NB4 (cell line): ENCODE measurements at regions not wholly inside any gene's neighbourhood (a gene's known extent, or its start where the extent isn't known, plus 50 kb on each side); places are given as distances from the start of the nearest gene placed in this dataset.
"Not testable (repeated sequence)": the region's sequence is repeated elsewhere in the genome, so short reads cannot be mapped to it uniquely, and the experiment has no call there.

Experiments used
- DNase-seq: peaks from one replicate; pipeline ENCODE4 v3.0.0; 2010; ENCODE audit warnings: low read depth
- H3K4me3 ChIP-seq: one replicate; pipeline ENCODE4 v1.5.1; 2011; ENCODE audit warnings: mild to moderate bottlenecking, low read depth, low read length, moderate library complexity
- CTCF ChIP-seq: IDR thresholded peaks from one replicate; pipeline ENCODE4 v1.5.1; 2012; ENCODE audit warnings: low read depth, low read length
- MYC ChIP-seq: IDR thresholded peaks from 2 replicates; pipeline ENCODE4 v1.6.1; 2011; ENCODE audit warnings: low read depth, low read length
- POLR2A ChIP-seq: IDR thresholded peaks from 2 replicates; pipeline ENCODE4 v1.6.1; 2011; ENCODE audit warnings: mild to moderate bottlenecking; ENCODE audit not compliant: insufficient read length; ENCODE audit errors: extremely low read depth
- TF ChIP-seq, protein P1 (sequence below): IDR thresholded peaks from 2 replicates; pipeline ENCODE4 v1.6.1; 2011; ENCODE audit warnings: low read depth, low read length

DNA sequence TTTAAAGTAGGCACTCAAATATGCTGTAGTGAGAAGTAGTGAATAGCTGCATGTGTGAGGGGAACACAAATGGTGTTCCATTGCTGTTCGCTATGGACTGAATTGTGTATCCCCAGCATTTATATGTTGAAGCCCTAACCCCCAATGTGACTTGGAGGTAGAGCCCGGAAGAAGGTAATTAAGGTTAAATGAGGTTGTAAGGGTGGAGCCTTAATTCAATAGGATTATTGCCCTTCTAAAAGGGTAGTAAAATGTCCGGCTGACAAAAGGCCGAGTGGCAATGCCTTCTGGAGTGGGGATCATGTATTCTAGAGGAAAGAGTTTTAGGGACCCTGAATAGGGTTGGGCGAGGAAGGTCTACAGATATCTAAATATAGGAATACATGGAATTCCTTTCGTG, 168.9 kb upstream of the NUDT10 start:
- no peak overlapping the region for H3K4me3 ChIP-seq
- DNase-seq = no peak
- TF ChIP-seq MYC (no peak), CTCF (no peak), POLR2A (no peak)
- TF ChIP-seq, protein P1, sequence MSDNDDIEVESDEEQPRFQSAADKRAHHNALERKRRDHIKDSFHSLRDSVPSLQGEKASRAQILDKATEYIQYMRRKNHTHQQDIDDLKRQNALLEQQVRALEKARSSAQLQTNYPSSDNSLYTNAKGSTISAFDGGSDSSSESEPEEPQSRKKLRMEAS = no peak

GRCh38 chrX:51178356-51178900, 154.2 kb upstream of the NUDT10 start:
- not testable (repeated sequence) for H3K4me3 ChIP-seq, DNase-seq

GRCh38 chrX:51179805-51180204, 152.8 kb upstream of the NUDT10 start:
- not testable (repeated sequence) for DNase-seq, H3K4me3 ChIP-seq

DNA sequence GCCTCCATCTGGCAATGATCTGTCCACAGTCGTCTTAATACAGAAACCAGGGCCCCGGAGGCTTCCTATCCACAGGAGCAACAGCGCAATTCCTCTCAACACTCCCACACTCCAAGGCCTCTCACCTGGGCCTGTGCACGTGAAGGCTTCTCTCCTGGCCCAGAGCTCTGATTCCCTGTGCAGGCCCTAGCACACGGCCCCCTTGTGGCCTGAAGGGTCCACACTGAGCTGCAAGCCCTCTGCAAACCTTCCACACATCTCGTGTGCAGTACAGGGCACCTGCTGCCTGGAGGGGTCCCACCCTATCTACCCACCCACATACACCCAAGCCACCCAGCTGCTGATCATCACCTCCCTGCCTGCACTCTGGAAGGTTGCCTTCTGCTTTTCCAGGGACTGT, 150.1 kb upstream of the NUDT10 start:
- TF ChIP-seq, protein P1 = no peak
- TF ChIP-seq CTCF (peak; percentile 17), MYC (no peak), POLR2A (no peak)
- H3K4me3 ChIP-seq = no peak overlapping the region
- DNase-seq = no peak

DNA sequence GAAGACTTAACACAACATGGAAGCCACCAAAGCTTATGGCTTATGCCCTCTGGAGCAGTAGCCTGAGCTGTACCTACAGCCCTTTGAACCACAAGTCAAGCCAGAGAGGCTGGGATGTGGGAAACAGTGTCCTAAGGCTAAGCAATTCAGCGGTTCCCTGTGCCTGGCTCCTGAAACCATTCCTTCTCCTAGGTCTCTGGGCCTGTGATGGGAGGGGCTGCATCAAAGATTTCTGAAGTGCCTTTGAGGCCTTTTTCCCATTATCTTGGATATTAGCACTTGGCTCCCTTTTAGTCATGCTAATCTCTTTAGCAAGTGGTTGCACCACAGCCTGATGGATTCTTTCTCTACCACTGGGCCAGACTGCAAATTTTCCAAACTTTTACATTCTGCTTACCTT, 140.5 kb upstream of the NUDT10 start:
- TF ChIP-seq CTCF = no peak
- TF ChIP-seq, protein P1 = no peak
- no peak for TF ChIP-seq POLR2A
- no peak for TF ChIP-seq MYC
- no peak for DNase-seq

GRCh38 chrX:51215266-51215665, 117.4 kb upstream of the NUDT10 start:
- no peak for DNase-seq
- H3K4me3 ChIP-seq = no peak overlapping the region
- TF ChIP-seq, protein P1 = no peak
- no peak for TF ChIP-seq MYC
- TF ChIP-seq CTCF = no peak
- TF ChIP-seq POLR2A = no peak

More for the DNA sequence above, 140.5 kb upstream of the NUDT10 start:
- H3K4me3 ChIP-seq = no peak overlapping the region

- no peak for DNase-seq
- no peak for TF ChIP-seq CTCF
- no peak for TF ChIP-seq MYC
- no peak for TF ChIP-seq POLR2A
- TF ChIP-seq, protein P1 = no peak
- no peak overlapping the region for H3K4me3 ChIP-seq
Observed at GRCh38 chrX:51215856-51216255, 116.8 kb upstream of the NUDT10 start.
